Skeletal muscle satellite cell (primary cell): ENCODE measurements at regions not wholly inside any gene's neighbourhood (a gene's known extent, or its start where the extent isn't known, plus 50 kb on each side); places are given as distances from the start of the nearest gene placed in this dataset.

Experiments used
- H3K27me3 ChIP-seq: 2 replicates; pipeline ENCODE4 v1.7.0; 2013; ENCODE audit warnings: low read length; ENCODE audit not compliant: control insufficient read depth, insufficient read depth
- H3K36me3 ChIP-seq: 2 replicates; pipeline ENCODE4 v1.7.0; 2013; ENCODE audit warnings: mild to moderate bottlenecking, control low read depth, low read length; ENCODE audit not compliant: insufficient read depth
- H3K4me1 ChIP-seq: 2 replicates; pipeline ENCODE4 v1.7.0; 2013; ENCODE audit warnings: low read length; ENCODE audit not compliant: control insufficient read depth, insufficient read depth
- H3K4me2 ChIP-seq: 2 replicates; pipeline ENCODE4 v1.7.0; 2013; ENCODE audit warnings: mild to moderate bottlenecking, low read length
- H3K4me3 ChIP-seq: 2 replicates; pipeline ENCODE4 v1.7.0; 2013; ENCODE audit warnings: low read length
- H3K9ac ChIP-seq: 2 replicates; pipeline ENCODE4 v1.7.0; 2013; ENCODE audit warnings: mild to moderate bottlenecking, low read depth, low read length, moderate library complexity
- H3K9me3 ChIP-seq: replicated peaks from 2 replicates; pipeline ENCODE4 v1.7.0; 2013; ENCODE audit warnings: mild to moderate bottlenecking, control low read depth, low read length

DNA sequence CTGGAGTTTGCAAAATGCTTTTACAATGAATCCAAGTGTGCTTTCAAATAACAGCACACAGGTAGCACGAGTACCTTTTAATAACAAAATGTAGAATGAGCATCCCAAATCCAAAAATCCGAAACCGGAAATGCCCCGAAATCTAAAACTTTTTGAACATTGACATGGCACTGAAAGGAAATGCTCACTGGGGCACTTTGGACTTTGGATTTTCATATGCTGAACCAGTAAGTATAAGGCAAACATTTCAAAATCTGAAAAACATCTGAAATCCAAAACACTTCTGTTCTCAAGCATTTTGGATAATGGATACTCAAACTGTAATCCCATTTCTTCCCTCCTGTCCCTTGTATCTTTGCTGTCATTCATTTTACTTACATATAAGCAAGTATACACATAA lies 50.1 kb downstream of the GCNT4 start:
- Histone ChIP-seq H3K4me3 (no peak overlapping the region), H3K9ac (no peak overlapping the region), H3K4me2 (no peak overlapping the region), H3K36me3 (no peaks in the 10 kb centered on the region), H3K27me3 (peaks cover 6% of the 10 kb centered on the region), H3K4me1 (no peaks in the 10 kb centered on the region), H3K9me3 (no peaks in the 10 kb centered on the region)

DNA sequence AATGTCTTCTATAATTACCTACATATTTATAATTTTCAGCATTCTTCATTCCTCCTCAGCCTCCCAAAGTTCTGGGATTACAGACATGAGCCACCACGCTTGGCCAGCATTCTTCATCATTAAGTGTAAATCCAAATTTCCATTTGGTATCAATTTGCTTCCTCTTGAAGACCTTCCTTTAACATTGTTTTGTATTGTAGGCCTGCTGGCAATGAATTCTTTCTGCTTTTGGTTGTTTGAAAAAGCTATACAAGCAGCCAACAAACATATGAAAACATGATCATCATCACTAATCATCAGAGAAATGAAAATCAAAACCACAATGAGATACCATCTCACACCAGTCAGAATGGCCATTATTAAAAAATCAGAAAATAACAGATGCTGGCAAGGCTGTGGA lies 56.4 kb downstream of the GCNT4 start:
- H3K9ac ChIP-seq, result no peak overlapping the region
- H3K9me3 ChIP-seq, result no peaks in the 10 kb centered on the region
- H3K4me3 ChIP-seq, result no peak overlapping the region
- H3K36me3 ChIP-seq, result no peaks in the 10 kb centered on the region
- H3K4me2 ChIP-seq, result no peak overlapping the region
- peaks cover 28% of the 10 kb centered on the region for H3K27me3 ChIP-seq
- H3K4me1 ChIP-seq, result no peaks in the 10 kb centered on the region

DNA sequence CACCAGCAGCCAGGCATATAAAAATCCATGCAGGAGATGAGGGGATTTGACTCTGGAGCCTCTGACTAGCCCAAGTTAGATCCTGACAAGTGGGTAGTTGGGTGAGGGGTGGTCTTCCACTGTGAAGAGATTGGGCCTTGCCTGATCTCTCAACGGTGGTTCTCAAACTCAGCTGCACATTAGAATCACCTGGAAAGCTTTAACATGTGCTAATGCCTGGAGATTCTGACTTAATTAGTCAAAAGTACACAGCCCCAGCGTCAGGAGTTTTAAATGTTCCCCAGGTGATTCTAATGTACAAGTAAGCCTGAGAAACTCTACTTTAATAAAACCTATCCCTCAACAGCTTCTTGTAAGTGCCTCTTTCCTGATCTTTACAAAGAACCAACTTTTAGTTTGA lies 57.5 kb downstream of the GCNT4 start:
- Histone ChIP-seq H3K4me1 (no peaks in the 10 kb centered on the region), H3K4me2 (no peak overlapping the region), H3K36me3 (no peaks in the 10 kb centered on the region), H3K9ac (no peak overlapping the region), H3K27me3 (peaks cover 30% of the 10 kb centered on the region), H3K9me3 (no peaks in the 10 kb centered on the region), H3K4me3 (no peak overlapping the region)

DNA sequence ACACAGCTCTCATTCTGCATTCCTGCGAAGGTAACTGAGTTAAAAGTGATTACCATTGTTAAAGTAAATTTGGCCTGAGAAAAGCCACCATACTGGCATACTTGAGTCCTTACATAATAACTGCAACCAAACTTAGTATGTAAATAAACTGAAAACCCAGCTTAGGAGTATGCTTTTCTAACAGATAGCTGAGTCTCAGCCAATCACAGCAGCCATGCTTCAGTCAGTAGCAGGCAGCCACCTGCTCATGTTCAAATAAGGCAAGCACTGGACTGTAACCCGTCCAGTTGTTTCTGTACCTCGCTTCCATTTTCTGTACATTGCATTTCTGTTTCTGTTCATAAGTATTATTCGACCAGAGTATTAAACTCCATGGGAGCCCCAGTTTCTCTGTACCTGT lies 58.6 kb downstream of the GCNT4 start:
- Histone ChIP-seq H3K4me3 (no peak overlapping the region), H3K4me2 (no peak overlapping the region), H3K9ac (no peak overlapping the region), H3K9me3 (no peaks in the 10 kb centered on the region), H3K27me3 (peaks cover 30% of the 10 kb centered on the region), H3K36me3 (no peaks in the 10 kb centered on the region), H3K4me1 (no peaks in the 10 kb centered on the region)

DNA sequence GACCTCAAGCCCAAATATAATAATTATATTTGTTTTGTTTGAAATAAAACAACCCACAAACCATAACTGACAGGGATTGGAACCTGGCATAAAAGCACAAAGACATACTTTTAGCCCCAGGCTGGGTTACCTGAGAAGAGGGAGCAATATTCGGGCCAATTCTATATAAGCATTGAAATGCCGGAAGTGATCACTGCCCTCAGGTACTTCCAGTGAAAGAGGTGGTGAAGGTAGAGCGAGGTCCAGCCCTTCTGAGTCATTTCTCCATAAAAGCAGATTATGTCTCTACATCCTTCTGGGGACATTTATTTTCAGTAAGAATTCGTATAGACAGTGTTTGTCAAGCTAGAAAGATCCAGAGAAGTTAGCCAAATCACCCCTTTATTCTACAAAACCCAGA lies 59.6 kb downstream of the GCNT4 start:
- Histone ChIP-seq H3K9ac (no peak overlapping the region), H3K4me3 (no peak overlapping the region), H3K27me3 (peaks cover 30% of the 10 kb centered on the region), H3K4me2 (no peak overlapping the region), H3K36me3 (no peaks in the 10 kb centered on the region), H3K4me1 (no peaks in the 10 kb centered on the region), H3K9me3 (no peaks in the 10 kb centered on the region)

DNA sequence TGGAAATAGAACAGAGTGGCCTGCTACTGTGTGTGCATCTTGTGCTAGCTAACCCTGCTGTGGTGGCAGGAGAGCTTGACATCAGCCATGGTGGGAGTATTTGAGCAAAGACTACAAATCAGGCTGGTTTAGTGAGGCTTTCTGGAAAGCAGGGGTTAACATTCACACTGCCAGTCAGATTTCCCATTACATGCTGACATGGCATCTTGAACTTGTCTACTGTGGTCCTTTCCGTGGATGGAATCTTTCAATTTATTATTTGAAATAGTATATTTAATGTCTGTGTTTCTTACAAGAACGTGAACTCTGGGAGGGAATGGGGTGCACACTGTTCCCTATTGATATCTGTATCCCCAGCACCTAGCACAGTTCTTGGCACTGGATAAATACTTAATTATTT lies 60.8 kb downstream of the GCNT4 start:
- Histone ChIP-seq H3K4me2 (no peak overlapping the region), H3K36me3 (no peaks in the 10 kb centered on the region), H3K4me1 (no peaks in the 10 kb centered on the region), H3K27me3 (peaks cover 35% of the 10 kb centered on the region), H3K9me3 (no peaks in the 10 kb centered on the region), H3K9ac (no peak overlapping the region), H3K4me3 (no peak overlapping the region)

DNA sequence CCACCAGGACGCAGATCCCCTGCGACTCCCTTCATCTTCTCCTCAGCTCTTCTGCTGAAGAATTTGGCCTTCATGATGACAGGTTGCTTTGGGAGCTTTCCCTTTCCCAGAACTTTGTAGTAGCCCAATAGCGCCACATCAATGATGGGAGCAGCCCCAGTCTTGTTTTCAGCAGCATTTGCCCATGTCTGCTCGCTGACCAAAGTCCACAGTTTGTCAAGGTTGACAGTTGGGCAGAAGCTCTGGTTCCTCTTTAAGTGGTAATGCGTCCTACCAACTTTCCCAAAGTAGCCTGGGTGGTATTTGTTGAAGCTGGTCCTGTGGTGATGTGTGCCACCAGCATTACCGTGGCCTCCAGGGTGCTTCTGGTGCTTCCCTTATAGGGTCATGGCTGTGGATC lies 62.2 kb downstream of the GCNT4 start:
- Histone ChIP-seq H3K9me3 (no peaks in the 10 kb centered on the region), H3K9ac (no peak overlapping the region), H3K4me1 (no peaks in the 10 kb centered on the region), H3K27me3 (peaks cover 28% of the 10 kb centered on the region), H3K4me3 (no peak overlapping the region), H3K4me2 (no peak overlapping the region), H3K36me3 (no peaks in the 10 kb centered on the region)

DNA sequence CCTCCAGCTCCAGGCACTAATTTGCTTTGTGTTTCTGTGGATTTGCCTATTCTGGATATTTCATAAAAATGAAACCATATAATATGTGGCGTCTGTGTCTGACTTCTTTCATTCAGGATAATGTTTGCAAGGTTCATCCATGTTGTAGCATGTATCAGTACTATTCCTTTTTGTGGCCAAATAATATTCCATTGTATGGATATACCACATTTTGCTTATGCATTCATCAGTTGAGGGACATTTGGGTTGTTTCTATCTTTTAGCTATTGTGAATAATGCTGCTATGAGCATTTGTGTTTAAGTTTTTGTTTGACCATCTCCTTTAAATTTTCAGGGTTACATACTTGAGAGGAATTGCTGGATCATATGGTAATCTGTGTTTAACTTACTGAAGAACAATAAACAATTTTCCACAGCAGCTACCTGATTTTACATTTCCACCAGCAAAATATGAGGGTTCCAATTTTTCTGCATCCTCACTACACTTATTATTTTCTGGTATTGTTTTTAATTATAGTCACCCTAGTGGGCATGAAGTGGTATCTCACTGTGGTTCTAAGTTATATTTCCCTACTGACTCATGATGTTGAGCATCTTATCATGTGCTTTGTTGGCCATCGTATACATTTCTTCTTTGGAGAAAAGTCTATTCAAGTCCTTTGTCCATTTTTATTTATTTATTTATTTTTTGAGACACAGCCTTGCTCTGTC lies 63.9 kb downstream of the GCNT4 start:
- peaks cover 16% of the 10 kb centered on the region for H3K27me3 ChIP-seq
- H3K4me3 ChIP-seq, result no peak overlapping the region
- no peaks in the 10 kb centered on the region for H3K4me1 ChIP-seq
- no peaks in the 10 kb centered on the region for H3K36me3 ChIP-seq
- no peak overlapping the region for H3K4me2 ChIP-seq
- no peaks in the 10 kb centered on the region for H3K9me3 ChIP-seq
- H3K9ac ChIP-seq, result no peak overlapping the region

DNA sequence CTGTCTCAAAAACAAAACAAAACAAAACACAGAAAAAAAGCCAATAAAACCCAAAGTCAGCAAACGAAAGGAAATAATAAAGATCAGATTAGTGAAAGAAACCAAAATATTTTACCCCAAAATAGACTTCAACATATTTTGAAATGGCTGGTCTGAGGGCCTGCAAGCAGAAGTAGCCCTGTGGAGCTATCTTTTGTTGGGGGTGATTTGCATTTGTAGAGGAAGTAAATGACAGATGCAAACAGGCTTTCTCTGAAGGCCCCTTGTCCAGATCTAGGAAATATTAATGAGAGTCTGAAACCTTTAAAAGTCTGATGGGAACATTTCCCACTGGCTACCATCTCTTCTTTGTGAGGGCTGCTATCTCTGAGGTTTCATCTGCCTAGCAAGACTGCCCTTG lies 74.0 kb downstream of the GCNT4 start:
- Histone ChIP-seq H3K27me3 (peaks cover 17% of the 10 kb centered on the region), H3K36me3 (no peaks in the 10 kb centered on the region), H3K4me3 (no peak overlapping the region), H3K9me3 (no peaks in the 10 kb centered on the region), H3K4me1 (no peaks in the 10 kb centered on the region), H3K9ac (no peak overlapping the region), H3K4me2 (no peak overlapping the region)

DNA sequence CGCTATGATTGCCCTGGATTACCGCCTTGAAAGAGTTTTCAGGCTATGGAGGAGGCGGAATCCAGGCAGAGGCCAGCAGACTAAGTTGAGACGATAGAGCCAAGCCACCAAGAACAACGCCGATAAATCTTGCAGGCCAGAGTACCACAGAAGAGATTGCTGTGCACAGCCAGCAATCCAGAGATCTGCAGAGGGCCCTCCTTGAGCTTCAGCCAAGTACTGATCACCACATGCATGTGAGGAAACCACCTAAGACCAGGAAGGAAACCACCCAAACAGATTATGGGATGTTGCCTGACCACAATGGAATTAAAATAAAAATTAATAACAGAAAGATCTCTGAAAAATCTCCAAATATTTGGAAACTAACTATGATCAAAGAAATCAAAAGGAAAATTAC lies 74.9 kb downstream of the GCNT4 start:
- no peaks in the 10 kb centered on the region for H3K9me3 ChIP-seq
- H3K9ac ChIP-seq, result no peak overlapping the region
- no peak overlapping the region for H3K4me2 ChIP-seq
- no peaks in the 10 kb centered on the region for H3K4me1 ChIP-seq
- peaks cover 17% of the 10 kb centered on the region for H3K27me3 ChIP-seq
- H3K36me3 ChIP-seq, result no peaks in the 10 kb centered on the region
- H3K4me3 ChIP-seq, result no peak overlapping the region

DNA sequence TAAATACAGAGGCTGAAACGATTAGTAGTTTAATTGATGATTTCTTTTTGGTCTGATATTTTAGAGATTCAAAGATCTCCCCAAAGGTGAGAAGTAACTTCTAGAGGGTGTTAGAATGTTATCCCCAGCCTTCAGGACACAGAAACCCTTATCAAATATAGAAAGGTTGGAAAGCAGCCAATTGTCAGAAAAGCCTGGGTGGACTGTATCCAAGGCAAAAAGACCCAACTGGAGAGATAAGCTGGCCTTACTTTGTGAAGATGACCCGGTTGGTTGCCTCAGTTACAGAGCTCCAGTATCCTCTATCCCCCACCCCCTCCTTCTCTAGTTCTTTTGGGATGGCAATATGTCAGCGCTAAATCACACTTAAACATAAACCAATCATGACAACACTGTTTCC lies 75.7 kb downstream of the GCNT4 start:
- no peak overlapping the region for H3K4me3 ChIP-seq
- H3K36me3 ChIP-seq, result no peaks in the 10 kb centered on the region
- H3K4me1 ChIP-seq, result no peaks in the 10 kb centered on the region
- no peaks in the 10 kb centered on the region for H3K9me3 ChIP-seq
- H3K27me3 ChIP-seq, result peaks cover 16% of the 10 kb centered on the region
- no peak overlapping the region for H3K9ac ChIP-seq
- H3K4me2 ChIP-seq, result no peak overlapping the region

DNA sequence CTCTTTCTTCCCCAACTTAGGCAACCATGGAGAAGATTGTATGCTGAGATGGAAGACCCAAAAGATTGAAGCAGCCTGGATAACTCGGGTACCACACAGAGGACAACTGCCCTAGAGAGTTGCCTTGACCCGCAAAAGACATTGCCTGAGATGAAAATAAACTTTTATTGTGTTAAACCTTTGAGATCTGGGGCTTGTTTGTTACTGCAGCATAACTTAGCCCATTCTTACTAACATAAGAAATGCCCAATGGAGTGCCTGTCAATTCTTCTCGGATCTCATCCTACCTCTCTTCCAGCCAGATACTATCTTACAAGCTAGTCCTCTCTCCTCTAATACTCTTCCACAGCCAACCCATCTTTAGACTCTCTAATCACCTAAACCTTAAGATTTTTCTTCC lies 76.8 kb downstream of the GCNT4 start:
- H3K36me3 ChIP-seq, result no peaks in the 10 kb centered on the region
- H3K9me3 ChIP-seq, result no peaks in the 10 kb centered on the region
- no peak overlapping the region for H3K9ac ChIP-seq
- peaks cover 13% of the 10 kb centered on the region for H3K27me3 ChIP-seq
- H3K4me3 ChIP-seq, result no peak overlapping the region
- no peaks in the 10 kb centered on the region for H3K4me1 ChIP-seq
- no peak overlapping the region for H3K4me2 ChIP-seq
